ENCODE measurements at regions not wholly inside any gene's neighbourhood (a gene's known extent, or its start where the extent isn't known, plus 50 kb on each side); places are given as distances from the start of the nearest gene placed in this dataset.

DNA sequence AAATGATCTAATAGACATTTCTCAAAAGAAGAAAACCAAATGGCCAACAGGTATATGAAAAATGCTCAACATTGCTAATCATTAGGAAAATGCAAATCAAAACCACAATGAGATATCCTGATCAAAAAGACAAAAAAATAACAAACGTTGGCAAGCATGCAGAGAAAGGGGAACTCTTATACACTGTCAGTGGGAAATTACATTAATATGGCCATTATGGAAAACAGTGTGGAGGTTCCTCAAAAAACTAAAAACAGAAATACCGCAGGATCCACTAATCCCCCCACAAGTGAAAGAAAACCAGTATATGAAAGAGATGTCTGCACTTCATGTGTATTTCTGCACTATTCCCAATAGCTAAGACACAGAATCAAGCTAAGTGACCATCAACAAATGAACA is 57.7 kb upstream of the CTIF start:
- ChIA-PET CTCF (no interaction called here), POLR2A (no interaction called here)
- Mint-ChIP-seq H3K4me3 (no peak overlapping the region), H3K27me3 (peaks cover 22% of the 10 kb centered on the region), H3K36me3 (ENCODE audit: low read depth) (no peaks in the 10 kb centered on the region), H3K9me3 (no peaks in the 10 kb centered on the region), H3K4me1 (ENCODE audit: low read depth) (no peaks in the 10 kb centered on the region), H3K27ac (no peak overlapping the region)
- H3K36me3 ChIP-seq (ENCODE audit: insufficient read depth, low read length): no peaks in the 10 kb centered on the region
- intact Hi-C loops (cut with DNase I, micrococcal nuclease): no loop called here
- H3K9me3 ChIP-seq (ENCODE audit: control insufficient read depth in 1 of 2, insufficient read depth in 1 of 2, low read length in 2 of 2): no peaks in the 10 kb centered on the region
- H3K27me3 ChIP-seq (ENCODE audit: control insufficient read depth in 1 of 2, insufficient read depth in 2 of 2, low read length in 2 of 2): peaks cover 3 to 7% of the 10 kb centered on the region in 2 experiments
- TF ChIP-seq, protein P1, sequence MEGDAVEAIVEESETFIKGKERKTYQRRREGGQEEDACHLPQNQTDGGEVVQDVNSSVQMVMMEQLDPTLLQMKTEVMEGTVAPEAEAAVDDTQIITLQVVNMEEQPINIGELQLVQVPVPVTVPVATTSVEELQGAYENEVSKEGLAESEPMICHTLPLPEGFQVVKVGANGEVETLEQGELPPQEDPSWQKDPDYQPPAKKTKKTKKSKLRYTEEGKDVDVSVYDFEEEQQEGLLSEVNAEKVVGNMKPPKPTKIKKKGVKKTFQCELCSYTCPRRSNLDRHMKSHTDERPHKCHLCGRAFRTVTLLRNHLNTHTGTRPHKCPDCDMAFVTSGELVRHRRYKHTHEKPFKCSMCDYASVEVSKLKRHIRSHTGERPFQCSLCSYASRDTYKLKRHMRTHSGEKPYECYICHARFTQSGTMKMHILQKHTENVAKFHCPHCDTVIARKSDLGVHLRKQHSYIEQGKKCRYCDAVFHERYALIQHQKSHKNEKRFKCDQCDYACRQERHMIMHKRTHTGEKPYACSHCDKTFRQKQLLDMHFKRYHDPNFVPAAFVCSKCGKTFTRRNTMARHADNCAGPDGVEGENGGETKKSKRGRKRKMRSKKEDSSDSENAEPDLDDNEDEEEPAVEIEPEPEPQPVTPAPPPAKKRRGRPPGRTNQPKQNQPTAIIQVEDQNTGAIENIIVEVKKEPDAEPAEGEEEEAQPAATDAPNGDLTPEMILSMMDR (IDR thresholded peaks at IDR 0.05): no peak
- no peak overlapping the region for H3K4me3 ChIP-seq (ENCODE audit: low read length)
- no peak for DNase-seq
- ATAC-seq (ENCODE audit: poor library complexity): no peak
- no peaks in the 10 kb centered on the region for H3K4me1 ChIP-seq (ENCODE audit: insufficient read depth, low read length)
- no peak overlapping the region for H3K27ac ChIP-seq (ENCODE audit: low read depth in 1 of 2, low read length in 2 of 2)

DNA sequence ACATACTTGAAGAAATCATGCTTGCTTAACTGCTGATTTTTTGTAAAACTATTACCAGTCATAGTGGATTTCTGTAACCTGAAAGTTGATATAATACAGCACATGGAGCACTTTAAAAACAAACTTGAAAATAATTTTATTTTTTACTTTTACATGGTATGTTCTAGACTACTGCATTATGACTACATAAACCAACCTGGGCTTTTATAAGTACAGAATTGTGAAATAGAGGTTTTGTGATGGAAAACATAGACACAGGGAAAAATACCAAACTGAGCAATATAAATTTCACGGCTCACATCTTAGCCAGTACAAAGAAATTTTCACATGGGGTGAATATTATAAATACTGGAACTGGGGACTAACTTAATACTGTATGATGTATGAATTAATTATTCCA is 59.3 kb upstream of the CTIF start:
- Mint-ChIP-seq H3K4me3 (no peak overlapping the region), H3K27ac (no peak overlapping the region), H3K27me3 (peaks cover 27% of the 10 kb centered on the region), H3K36me3 (ENCODE audit: low read depth) (no peaks in the 10 kb centered on the region), H3K9me3 (no peaks in the 10 kb centered on the region), H3K4me1 (ENCODE audit: low read depth) (no peaks in the 10 kb centered on the region)
- Histone ChIP-seq H3K4me1 (ENCODE audit: insufficient read depth, low read length) (no peaks in the 10 kb centered on the region), H3K9me3 (ENCODE audit: control insufficient read depth in 1 of 2, insufficient read depth in 1 of 2, low read length in 2 of 2) (no peaks in the 10 kb centered on the region), H3K27ac (ENCODE audit: low read depth in 1 of 2, low read length in 2 of 2) (no peak overlapping the region), H3K27me3 (ENCODE audit: control insufficient read depth in 1 of 2, insufficient read depth in 2 of 2, low read length in 2 of 2) (peaks cover 3% of the 10 kb centered on the region in 2 experiments), H3K4me3 (ENCODE audit: low read length) (no peak overlapping the region), H3K36me3 (ENCODE audit: insufficient read depth, low read length) (no peaks in the 10 kb centered on the region)
- DNase-seq (no peak), ATAC-seq (ENCODE audit: poor library complexity) (no peak)
- CTCF ChIA-PET: no interaction called here
- intact Hi-C loops (cut with DNase I, micrococcal nuclease): loop anchor here in 1 of 2 experiments (2.0 kb wide), 1 partner anchor 185 kb away; no protein-coding TSS in a partner anchor
- TF ChIP-seq, protein P1 (IDR thresholded peaks at IDR 0.05): no peak
- POLR2A ChIA-PET: no interaction called here

DNA sequence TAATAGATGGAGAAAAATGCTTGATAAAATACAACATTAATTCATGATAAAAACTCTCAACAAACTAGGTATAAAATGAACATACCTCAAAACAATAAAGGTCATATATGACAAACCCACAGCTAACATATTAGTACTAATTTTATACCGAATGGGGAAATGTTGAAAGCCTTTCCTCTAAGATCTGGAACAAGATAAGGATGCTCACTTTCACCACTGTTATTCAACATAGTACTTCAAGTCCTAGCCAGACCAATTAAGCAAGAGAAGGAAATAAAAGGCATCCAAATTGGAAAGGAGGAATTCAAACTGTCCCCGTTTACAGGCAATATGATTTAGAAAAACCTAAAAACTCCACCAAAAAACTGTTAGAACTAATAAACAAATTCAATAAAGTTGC is 61.5 kb upstream of the CTIF start:
- Histone ChIP-seq H3K9me3 (ENCODE audit: control insufficient read depth in 1 of 2, insufficient read depth in 1 of 2, low read length in 2 of 2) (no peaks in the 10 kb centered on the region), H3K36me3 (ENCODE audit: insufficient read depth, low read length) (no peaks in the 10 kb centered on the region), H3K4me3 (ENCODE audit: low read length) (no peak overlapping the region), H3K4me1 (ENCODE audit: insufficient read depth, low read length) (no peaks in the 10 kb centered on the region), H3K27me3 (ENCODE audit: control insufficient read depth in 1 of 2, insufficient read depth in 2 of 2, low read length in 2 of 2) (peaks cover 0 to 3% of the 10 kb centered on the region in 2 experiments), H3K27ac (ENCODE audit: low read depth in 1 of 2, low read length in 2 of 2) (no peak overlapping the region)
- Mint-ChIP-seq H3K36me3 (ENCODE audit: low read depth) (no peaks in the 10 kb centered on the region), H3K9me3 (no peaks in the 10 kb centered on the region), H3K4me3 (no peak overlapping the region), H3K27me3 (peaks cover 44% of the 10 kb centered on the region), H3K4me1 (ENCODE audit: low read depth) (no peaks in the 10 kb centered on the region), H3K27ac (no peak overlapping the region)
- TF ChIP-seq, protein P1 (IDR thresholded peaks at IDR 0.05): no peak
- intact Hi-C loops (cut with DNase I, micrococcal nuclease): no loop called here
- no peak for ATAC-seq (ENCODE audit: poor library complexity)
- ChIA-PET POLR2A (no interaction called here), CTCF (no interaction called here)
- DNase-seq: no peak
